22Rv1 (cell line): ENCODE measurements at regions not wholly inside any gene's neighbourhood (a gene's known extent, or its start where the extent isn't known, plus 50 kb on each side); places are given as distances from the start of the nearest gene placed in this dataset.

Source experiments
- H3K27ac ChIP-seq: fragments of 450-650 bp; 2 replicates; pipeline ENCODE4 v1.5.1; 2017
- CTCF ChIP-seq: fragments of 450-650 bp; IDR thresholded peaks from 2 replicates; pipeline ENCODE4 v1.5.1; 2017; ENCODE audit warnings: mild to moderate bottlenecking
- ZFX ChIP-seq: fragments of 450-650 bp; IDR thresholded peaks from 2 replicates; pipeline ENCODE4 v1.6.1; 2017; ENCODE audit warnings: antibody characterized with exemption, borderline replicate concordance

GRCh38 chr6:9461188-9461587, 953.7 kb downstream of the TFAP2A start:
- TF ChIP-seq CTCF, result no peak
- TF ChIP-seq ZFX, result no peak
- H3K27ac ChIP-seq, result no peak overlapping the region

- no peak overlapping the region for H3K27ac ChIP-seq
- TF ChIP-seq CTCF, result no peak
- no peak for TF ChIP-seq ZFX
Measured at GRCh38 chr6:9458424-9458823, 956.5 kb downstream of the TFAP2A start.

- no peak for TF ChIP-seq ZFX
- TF ChIP-seq CTCF, result no peak
- no peak overlapping the region for H3K27ac ChIP-seq
Measured at GRCh38 chr6:9455864-9456658, 958.8 kb downstream of the TFAP2A start.

- TF ChIP-seq ZFX, result no peak
- no peak for TF ChIP-seq CTCF
- no peak overlapping the region for H3K27ac ChIP-seq
Measured at GRCh38 chr6:9439621-9440330, 975.1 kb downstream of the TFAP2A start.

- TF ChIP-seq ZFX, result no peak
- no peak overlapping the region for H3K27ac ChIP-seq
Measured at GRCh38 chr6:9437836-9438235, 977.0 kb downstream of the TFAP2A start.

GRCh38 chr6:9435281-9435680, 979.6 kb downstream of the TFAP2A start:
- H3K27ac ChIP-seq, result no peak overlapping the region
- TF ChIP-seq CTCF (no peak), ZFX (no peak)

- no peak overlapping the region for H3K27ac ChIP-seq
- TF ChIP-seq ZFX, result no peak
- no peak for TF ChIP-seq CTCF
Measured at GRCh38 chr6:9431945-9432344, 982.9 kb downstream of the TFAP2A start.
